ENCODE measurements at regions not wholly inside any gene's neighbourhood (a gene's known extent, or its start where the extent isn't known, plus 50 kb on each side); places are given as distances from the start of the nearest gene placed in this dataset.

DNA sequence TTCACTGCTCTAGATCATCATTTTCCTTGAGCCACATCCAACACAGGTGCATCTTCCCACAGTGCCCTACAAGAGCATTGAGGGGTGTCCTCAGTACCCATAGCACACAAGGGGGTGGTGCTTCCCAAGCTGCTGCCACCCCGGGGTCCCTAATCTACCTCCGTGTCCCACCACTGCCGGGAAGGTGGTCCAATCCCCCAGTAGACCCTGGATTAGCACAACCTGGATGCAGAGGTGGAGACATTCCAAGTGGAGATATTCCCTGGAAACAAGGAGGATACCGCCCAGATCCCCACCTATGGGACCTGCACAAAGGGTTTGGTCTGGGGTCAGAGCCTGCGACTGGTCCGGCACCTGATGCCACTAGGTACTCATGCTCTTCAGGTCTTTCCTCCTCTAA, 284.8 kb upstream of the PPP2R2D start:
- no peak overlapping the region for H3K27ac ChIP-seq
- no peak overlapping the region for H3K4me2 ChIP-seq
- ChIA-PET CTCF (no interaction called here), POLR2A (no interaction called here)
- DNase-seq (ENCODE audit: low read depth in 1 of 2, low spot score in 1 of 2) (no peak), ATAC-seq (no peak), FAIRE-seq (no peak)
- 27% methylated on average over 6 of the region's 6 CpGs for WGBS (ENCODE audit: missing lambda C conversion rate)
- no peaks in the 10 kb centered on the region for H3K9me3 ChIP-seq
- no peak overlapping the region for H3K4me3 ChIP-seq
- TF ChIP-seq CBX2 (IDR thresholded peaks at IDR 0.05; ENCODE audit: borderline replicate concordance, low read depth), result no peak
- no peak for TF ChIP-seq MAZ (IDR thresholded peaks at IDR 0.05; ENCODE audit: borderline replicate concordance, low read depth, low read length)
- TF ChIP-seq CEBPB (IDR thresholded peaks at IDR 0.05), result no peak
- no peak for TF ChIP-seq FOSB (CRISPR knock-in tag; IDR thresholded peaks at IDR 0.05)
- TF ChIP-seq, protein P1, sequence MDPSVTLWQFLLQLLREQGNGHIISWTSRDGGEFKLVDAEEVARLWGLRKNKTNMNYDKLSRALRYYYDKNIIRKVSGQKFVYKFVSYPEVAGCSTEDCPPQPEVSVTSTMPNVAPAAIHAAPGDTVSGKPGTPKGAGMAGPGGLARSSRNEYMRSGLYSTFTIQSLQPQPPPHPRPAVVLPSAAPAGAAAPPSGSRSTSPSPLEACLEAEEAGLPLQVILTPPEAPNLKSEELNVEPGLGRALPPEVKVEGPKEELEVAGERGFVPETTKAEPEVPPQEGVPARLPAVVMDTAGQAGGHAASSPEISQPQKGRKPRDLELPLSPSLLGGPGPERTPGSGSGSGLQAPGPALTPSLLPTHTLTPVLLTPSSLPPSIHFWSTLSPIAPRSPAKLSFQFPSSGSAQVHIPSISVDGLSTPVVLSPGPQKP (IDR thresholded peaks at IDR 0.05; ENCODE audit: low read depth, low read length), result no peak
- no peak for TF ChIP-seq TP53 (CRISPR knock-in tag; IDR thresholded peaks at IDR 0.05)
- no peak for TF ChIP-seq RCOR1 (IDR thresholded peaks at IDR 0.05; ENCODE audit: low read depth, low read length)
- TF ChIP-seq PHF8 (IDR thresholded peaks at IDR 0.05; ENCODE audit: borderline replicate concordance, low read depth), result no peak
- TF ChIP-seq RARB (CRISPR knock-in tag; IDR thresholded peaks at IDR 0.05), result no peak
- TF ChIP-seq HES2 (IDR thresholded peaks at IDR 0.05), result no peak
- no peak for TF ChIP-seq NFE2L2 (conservative IDR thresholded peaks at IDR 0.05; ENCODE audit: low read length)
- no peak for TF ChIP-seq EHMT2 (IDR thresholded peaks at IDR 0.05; ENCODE audit: low read depth)
- no peak for TF ChIP-seq BCL3 (IDR thresholded peaks at IDR 0.05)
- TF ChIP-seq, protein P2, sequence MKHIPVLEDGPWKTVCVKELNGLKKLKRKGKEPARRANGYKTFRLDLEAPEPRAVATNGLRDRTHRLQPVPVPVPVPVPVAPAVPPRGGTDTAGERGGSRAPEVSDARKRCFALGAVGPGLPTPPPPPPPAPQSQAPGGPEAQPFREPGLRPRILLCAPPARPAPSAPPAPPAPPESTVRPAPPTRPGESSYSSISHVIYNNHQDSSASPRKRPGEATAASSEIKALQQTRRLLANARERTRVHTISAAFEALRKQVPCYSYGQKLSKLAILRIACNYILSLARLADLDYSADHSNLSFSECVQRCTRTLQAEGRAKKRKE (CRISPR knock-in tag; IDR thresholded peaks at IDR 0.05; ENCODE audit: low read depth), result no peak
- TF ChIP-seq KDM1A (IDR thresholded peaks at IDR 0.05; ENCODE audit: low read depth), result no peak
- no peak for TF ChIP-seq SMC3 (IDR thresholded peaks at IDR 0.05)
- H3K4me1 ChIP-seq, result peaks cover under 1% of the 10 kb centered on the region; the same call in 2 of the 3 replicates

DNA sequence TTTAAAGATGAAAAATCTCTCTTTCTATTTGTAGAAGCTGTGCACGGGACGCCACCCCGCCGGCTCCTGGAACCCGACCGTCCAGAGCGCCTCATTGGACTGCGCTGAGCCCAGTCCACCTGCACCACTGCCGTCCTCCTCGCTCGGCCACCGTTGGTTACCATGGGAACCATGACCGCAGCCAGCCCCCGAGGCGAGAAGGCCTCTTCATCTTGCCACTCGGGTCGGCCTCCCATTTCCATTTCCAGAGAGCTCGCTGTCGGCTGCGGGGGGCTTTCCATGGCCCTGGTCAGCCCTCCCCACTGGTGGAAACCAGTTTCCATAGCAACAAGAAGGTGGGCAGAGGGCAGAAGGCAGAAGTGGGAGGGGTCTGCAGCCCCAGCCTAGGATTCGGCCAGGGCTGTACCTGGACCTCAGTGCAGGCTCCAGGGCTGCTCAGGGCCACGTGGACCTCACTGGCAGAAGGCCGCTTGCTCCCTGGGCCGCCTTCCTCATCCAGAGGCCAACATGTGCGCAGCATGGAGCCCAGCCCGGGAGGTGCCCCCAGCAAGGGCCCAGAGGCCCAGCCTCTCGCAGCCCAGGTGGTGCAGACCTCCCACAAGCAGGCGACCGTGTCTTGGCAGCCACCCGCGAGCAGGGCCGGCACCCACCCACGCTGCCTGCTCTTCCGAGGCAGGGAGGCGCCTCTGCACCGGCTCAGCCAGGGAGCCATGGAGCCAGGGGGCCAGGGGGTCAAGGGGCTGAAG, 283.5 kb upstream of the PPP2R2D start:
- no peak for ATAC-seq
- no peak overlapping the region for H3K4me2 ChIP-seq
- DNase-seq (ENCODE audit: low read depth in 1 of 2, low spot score in 1 of 2), result no peak
- H3K4me1 ChIP-seq, result peaks cover 13% of the 10 kb centered on the region
- H3K4me3 ChIP-seq, result no peak overlapping the region
- FAIRE-seq, result no peak
- TF ChIP-seq POLR2AphosphoS2 (conservative IDR thresholded peaks at IDR 0.05; ENCODE audit: low read length) (no peak), EP300 (IDR thresholded peaks at IDR 0.05) (no peak), SMC3 (IDR thresholded peaks at IDR 0.05) (no peak), MYC (IDR thresholded peaks at IDR 0.05; ENCODE audit: borderline replicate concordance, low read length) (no peak), RNF2 (IDR thresholded peaks at IDR 0.05; ENCODE audit: borderline replicate concordance, low read depth) (no peak), CHD4 (IDR thresholded peaks at IDR 0.05; ENCODE audit: borderline replicate concordance) (no peak), SREBF2 (IDR thresholded peaks at IDR 0.05) (no peak), FOSL2 (IDR thresholded peaks at IDR 0.05) (no peak), FOSL2 (CRISPR knock-in tag; IDR thresholded peaks at IDR 0.05) (no peak), ZSCAN20 (CRISPR knock-in tag; IDR thresholded peaks at IDR 0.05) (no peak), NR3C1 (IDR thresholded peaks at IDR 0.05) (no peak), ZFP36 (IDR thresholded peaks at IDR 0.05; ENCODE audit: borderline replicate concordance, partially characterized antibody) (no peak), CBX8 (IDR thresholded peaks at IDR 0.05) (no peak)
- TF ChIP-seq, protein P3, sequence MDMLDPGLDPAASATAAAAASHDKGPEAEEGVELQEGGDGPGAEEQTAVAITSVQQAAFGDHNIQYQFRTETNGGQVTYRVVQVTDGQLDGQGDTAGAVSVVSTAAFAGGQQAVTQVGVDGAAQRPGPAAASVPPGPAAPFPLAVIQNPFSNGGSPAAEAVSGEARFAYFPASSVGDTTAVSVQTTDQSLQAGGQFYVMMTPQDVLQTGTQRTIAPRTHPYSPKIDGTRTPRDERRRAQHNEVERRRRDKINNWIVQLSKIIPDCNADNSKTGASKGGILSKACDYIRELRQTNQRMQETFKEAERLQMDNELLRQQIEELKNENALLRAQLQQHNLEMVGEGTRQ (IDR thresholded peaks at IDR 0.05), result no peak
- TF ChIP-seq, protein P4, sequence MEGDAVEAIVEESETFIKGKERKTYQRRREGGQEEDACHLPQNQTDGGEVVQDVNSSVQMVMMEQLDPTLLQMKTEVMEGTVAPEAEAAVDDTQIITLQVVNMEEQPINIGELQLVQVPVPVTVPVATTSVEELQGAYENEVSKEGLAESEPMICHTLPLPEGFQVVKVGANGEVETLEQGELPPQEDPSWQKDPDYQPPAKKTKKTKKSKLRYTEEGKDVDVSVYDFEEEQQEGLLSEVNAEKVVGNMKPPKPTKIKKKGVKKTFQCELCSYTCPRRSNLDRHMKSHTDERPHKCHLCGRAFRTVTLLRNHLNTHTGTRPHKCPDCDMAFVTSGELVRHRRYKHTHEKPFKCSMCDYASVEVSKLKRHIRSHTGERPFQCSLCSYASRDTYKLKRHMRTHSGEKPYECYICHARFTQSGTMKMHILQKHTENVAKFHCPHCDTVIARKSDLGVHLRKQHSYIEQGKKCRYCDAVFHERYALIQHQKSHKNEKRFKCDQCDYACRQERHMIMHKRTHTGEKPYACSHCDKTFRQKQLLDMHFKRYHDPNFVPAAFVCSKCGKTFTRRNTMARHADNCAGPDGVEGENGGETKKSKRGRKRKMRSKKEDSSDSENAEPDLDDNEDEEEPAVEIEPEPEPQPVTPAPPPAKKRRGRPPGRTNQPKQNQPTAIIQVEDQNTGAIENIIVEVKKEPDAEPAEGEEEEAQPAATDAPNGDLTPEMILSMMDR (IDR thresholded peaks at IDR 0.05), result no peak
- TF ChIP-seq, protein P2 (CRISPR knock-in tag; IDR thresholded peaks at IDR 0.05; ENCODE audit: low read depth), result no peak
- POLR2A ChIA-PET, result no interaction called here
- H3K27ac ChIP-seq, result no peak overlapping the region
- H3K9me3 ChIP-seq, result no peaks in the 10 kb centered on the region
- CTCF ChIA-PET, result no interaction called here
- WGBS (ENCODE audit: missing lambda C conversion rate), result 73% methylated on average over 17 of the region's 36 CpGs
